HUES6 (cell line): ENCODE measurements at regions not wholly inside any gene's neighbourhood (a gene's known extent, or its start where the extent isn't known, plus 50 kb on each side); places are given as distances from the start of the nearest gene placed in this dataset.

Experiments
- H3K27ac ChIP-seq: 2 replicates; pipeline ENCODE4 v1.7.0; 2013; ENCODE audit warnings: low read depth, mild to moderate bottlenecking, low read length, inconsistent platforms
- H3K27me3 ChIP-seq: 2 replicates; pipeline ENCODE4 v1.6.1; 2013; ENCODE audit warnings: low read length; ENCODE audit not compliant: control insufficient read depth, insufficient read depth
- H3K36me3 ChIP-seq: 2 replicates; pipeline ENCODE4 v1.6.1; 2013; ENCODE audit warnings: low read length; ENCODE audit not compliant: control insufficient read depth, insufficient read depth
- H3K4me1 ChIP-seq: 2 replicates; pipeline ENCODE4 v1.6.1; 2013; ENCODE audit warnings: low read length; ENCODE audit not compliant: control insufficient read depth, insufficient read depth
- H3K4me3 ChIP-seq: 2 replicates; pipeline ENCODE4 v1.5.1; 2013; ENCODE audit warnings: low read depth, low read length
- H3K9ac ChIP-seq: one replicate; pipeline ENCODE4 v1.6.1; 2013; ENCODE audit warnings: mild to moderate bottlenecking, low read length
- H3K9me3 ChIP-seq: 2 replicates; pipeline ENCODE4 v1.6.1; 2013; ENCODE audit warnings: low read depth, low read length; ENCODE audit not compliant: control insufficient read depth, insufficient read depth

DNA sequence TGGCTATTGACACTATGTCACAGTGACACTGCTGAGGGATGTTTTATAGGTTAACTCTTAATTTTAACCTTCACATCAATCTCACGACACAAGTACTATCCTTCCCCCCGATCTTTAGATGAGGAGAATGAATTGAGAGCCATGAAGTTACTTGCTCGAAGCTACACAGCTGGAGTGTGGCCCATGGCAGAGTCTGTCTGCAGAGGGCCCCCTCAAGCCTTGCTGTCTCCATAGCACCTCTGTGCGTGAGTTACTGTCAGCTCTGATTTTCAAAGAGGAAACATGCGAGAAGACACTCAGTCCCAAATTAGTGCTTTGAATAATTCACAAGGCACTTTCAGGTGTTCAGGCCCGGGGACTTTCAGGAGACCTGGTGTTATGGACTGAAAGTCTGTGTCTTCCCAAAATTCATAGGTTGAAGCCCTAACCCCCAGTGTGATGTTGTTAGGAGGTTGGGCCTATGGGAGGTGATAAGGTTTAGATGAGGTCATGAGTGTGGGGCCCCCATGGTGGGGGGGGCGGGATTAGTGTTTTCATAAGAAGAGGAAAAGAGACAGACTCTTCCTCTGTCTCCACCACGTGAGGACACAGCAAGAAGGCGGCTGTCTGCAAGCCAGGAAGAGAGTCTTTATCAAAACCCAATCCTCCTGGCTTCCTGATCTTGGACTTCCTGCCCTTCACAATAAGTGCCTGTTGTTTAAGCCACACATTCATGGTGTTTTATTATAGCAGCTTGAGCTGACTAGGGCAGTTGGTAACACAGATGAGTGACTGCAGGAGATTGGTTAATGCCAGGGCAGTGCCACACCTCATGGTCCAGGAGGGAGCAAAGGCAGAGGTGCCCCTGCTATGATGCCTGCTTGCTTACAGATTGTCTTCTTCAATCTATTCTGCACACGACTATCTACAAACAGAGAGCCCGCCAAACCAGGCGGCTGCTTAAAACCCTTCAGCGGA, 281.8 kb downstream of the HAPSTR1 start:
- Histone ChIP-seq H3K27ac (no peak overlapping the region), H3K9ac (no peak overlapping the region), H3K36me3 (no peaks in the 10 kb centered on the region), H3K27me3 (no peaks in the 10 kb centered on the region), H3K4me3 (no peak overlapping the region), H3K4me1 (peaks cover 14% of the 10 kb centered on the region; the same call in 1 of the 2 replicates), H3K9me3 (no peaks in the 10 kb centered on the region)

DNA sequence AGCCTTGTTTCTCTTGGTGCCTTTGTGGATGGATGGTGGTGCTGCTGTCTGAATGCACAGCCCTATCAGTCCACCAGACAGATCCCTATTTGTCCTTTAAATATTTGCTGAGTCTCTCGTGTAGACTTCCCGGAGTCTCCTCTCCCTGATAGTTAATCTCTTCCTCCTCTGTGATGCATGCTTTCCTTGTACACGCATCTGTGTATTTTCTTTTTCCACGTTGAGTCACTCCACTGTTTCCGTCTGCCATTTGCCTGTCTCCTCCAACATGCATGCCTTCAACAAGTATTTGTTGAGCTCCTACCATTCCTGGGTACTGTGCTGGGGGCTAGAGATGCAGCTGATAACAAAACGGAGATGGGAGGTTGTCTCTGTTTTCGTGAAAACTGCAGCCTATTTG, 282.6 kb downstream of the HAPSTR1 start:
- H3K4me3 ChIP-seq, result no peak overlapping the region
- H3K27me3 ChIP-seq, result no peaks in the 10 kb centered on the region
- H3K27ac ChIP-seq, result no peak overlapping the region
- H3K9me3 ChIP-seq, result no peaks in the 10 kb centered on the region
- H3K36me3 ChIP-seq, result no peaks in the 10 kb centered on the region
- no peak overlapping the region for H3K9ac ChIP-seq
- peaks cover 14% of the 10 kb centered on the region; the same call in 1 of the 2 replicates for H3K4me1 ChIP-seq

DNA sequence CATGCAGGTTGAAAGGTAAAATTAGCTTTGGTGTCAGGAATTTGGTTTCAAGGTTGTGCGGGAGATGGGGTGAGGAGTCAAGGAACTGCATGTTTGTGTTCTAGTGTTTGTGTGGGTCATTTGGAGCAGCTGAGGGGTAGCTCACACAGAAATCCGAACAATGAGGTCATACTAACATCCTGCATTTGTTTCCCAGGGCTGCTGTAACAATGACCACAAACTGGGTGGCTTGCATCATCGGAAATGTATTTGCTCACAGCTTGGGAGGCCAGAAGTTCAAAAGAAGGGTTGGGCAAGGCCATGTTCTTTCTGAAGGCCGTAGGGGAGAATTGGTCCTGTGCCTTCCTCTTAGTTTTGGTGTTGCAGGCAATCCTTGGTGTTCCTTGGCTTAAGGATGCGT, 287.4 kb downstream of the HAPSTR1 start:
- no peak overlapping the region for H3K27ac ChIP-seq
- no peaks in the 10 kb centered on the region for H3K27me3 ChIP-seq
- no peaks in the 10 kb centered on the region for H3K36me3 ChIP-seq
- H3K9ac ChIP-seq, result no peak overlapping the region
- no peak overlapping the region for H3K4me3 ChIP-seq
- no peaks in the 10 kb centered on the region; the same call in 1 of the 2 replicates for H3K4me1 ChIP-seq
- no peaks in the 10 kb centered on the region for H3K9me3 ChIP-seq

DNA sequence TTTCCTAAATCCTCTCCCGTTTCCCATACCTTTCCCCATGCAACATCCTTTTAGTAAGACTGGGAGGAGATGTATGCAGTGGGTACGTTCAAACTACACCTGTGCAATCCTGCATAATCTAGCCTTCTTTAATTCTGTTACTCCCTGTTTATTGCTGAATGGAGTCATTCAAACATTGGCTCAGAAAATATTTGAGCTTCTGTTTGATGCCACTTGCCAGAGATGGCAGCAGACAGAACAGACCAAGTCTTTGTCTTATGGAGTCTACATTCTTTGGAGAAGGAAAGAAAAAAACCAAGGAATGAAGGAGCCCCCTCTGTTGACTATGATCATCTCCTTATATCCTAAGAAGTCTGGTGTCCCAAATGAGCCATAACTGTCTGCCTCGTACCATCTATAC, 288.8 kb downstream of the HAPSTR1 start:
- Histone ChIP-seq H3K4me1 (no peaks in the 10 kb centered on the region), H3K9me3 (no peaks in the 10 kb centered on the region), H3K4me3 (no peak overlapping the region), H3K27me3 (no peaks in the 10 kb centered on the region), H3K9ac (no peak overlapping the region), H3K27ac (no peak overlapping the region), H3K36me3 (no peaks in the 10 kb centered on the region)

DNA sequence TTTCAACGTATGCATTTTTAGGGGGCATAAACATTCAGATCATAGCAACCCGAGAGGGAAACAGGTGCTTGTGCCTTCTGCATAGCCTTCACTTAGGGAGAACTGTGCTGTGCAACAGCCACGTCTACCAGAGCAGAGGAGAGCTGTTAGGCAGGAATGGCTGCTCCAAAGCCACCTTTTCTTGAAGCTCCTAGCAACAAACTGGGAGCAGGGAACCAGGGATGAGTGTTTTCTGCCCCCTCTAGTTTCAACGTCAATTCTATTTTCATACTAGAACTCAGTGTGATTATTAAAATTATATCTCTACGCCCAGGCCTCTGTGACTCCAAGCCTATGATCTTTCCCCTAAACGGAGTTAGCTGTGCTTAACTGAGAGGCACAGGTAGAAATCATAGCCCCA, 290.0 kb downstream of the HAPSTR1 start:
- H3K4me1 ChIP-seq, result no peaks in the 10 kb centered on the region
- no peaks in the 10 kb centered on the region for H3K9me3 ChIP-seq
- no peaks in the 10 kb centered on the region for H3K27me3 ChIP-seq
- H3K36me3 ChIP-seq, result no peaks in the 10 kb centered on the region
- no peak overlapping the region for H3K9ac ChIP-seq
- no peak overlapping the region for H3K27ac ChIP-seq
- H3K4me3 ChIP-seq, result no peak overlapping the region

DNA sequence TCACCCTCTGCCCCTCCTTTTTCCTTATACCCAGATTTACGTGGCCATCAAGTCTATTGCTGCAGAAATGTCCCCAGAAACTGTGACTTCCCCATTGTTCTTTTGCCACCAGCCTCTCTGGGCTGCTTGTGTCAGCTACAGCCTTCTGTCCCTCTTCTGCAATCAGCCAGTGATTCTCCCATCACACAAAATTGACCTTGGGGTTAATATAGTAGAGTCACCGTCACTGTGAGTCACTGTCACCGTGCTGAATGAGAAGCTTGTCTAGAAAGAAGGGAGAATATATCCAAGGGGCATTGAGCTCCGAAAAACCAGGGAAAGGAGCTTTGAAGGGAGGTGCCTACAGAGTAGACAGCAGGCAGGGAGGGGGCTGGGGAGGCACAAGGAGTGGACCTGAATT, 290.5 kb downstream of the HAPSTR1 start:
- H3K27me3 ChIP-seq, result no peaks in the 10 kb centered on the region
- H3K4me3 ChIP-seq, result no peak overlapping the region
- no peaks in the 10 kb centered on the region for H3K36me3 ChIP-seq
- no peaks in the 10 kb centered on the region for H3K9me3 ChIP-seq
- no peaks in the 10 kb centered on the region for H3K4me1 ChIP-seq
- H3K27ac ChIP-seq, result no peak overlapping the region
- H3K9ac ChIP-seq, result no peak overlapping the region

DNA sequence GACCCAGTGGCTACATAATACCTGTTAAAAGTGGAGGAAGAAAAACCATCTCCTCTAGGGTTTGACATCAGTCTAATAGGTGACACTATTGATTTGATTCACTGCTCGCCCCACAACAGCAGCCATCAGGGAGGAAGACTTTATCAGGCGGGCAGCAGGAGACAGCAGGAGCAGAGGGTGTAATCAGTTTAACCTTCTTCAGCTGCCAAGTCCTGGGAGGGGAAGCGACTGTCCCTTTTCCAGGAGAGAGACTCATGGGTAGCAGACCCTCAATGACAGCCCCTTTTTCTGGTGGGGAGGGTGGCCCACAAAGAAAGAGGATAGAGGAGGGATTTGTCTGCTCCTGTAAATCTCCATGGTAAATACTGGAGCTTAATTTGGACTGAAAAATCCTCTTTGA, 291.8 kb downstream of the HAPSTR1 start:
- Histone ChIP-seq H3K4me3 (no peak overlapping the region), H3K27me3 (no peaks in the 10 kb centered on the region), H3K27ac (no peak overlapping the region), H3K9ac (no peak overlapping the region), H3K36me3 (no peaks in the 10 kb centered on the region), H3K4me1 (no peaks in the 10 kb centered on the region), H3K9me3 (peaks cover 9% of the 10 kb centered on the region; the same call in 1 of the 2 replicates)

DNA sequence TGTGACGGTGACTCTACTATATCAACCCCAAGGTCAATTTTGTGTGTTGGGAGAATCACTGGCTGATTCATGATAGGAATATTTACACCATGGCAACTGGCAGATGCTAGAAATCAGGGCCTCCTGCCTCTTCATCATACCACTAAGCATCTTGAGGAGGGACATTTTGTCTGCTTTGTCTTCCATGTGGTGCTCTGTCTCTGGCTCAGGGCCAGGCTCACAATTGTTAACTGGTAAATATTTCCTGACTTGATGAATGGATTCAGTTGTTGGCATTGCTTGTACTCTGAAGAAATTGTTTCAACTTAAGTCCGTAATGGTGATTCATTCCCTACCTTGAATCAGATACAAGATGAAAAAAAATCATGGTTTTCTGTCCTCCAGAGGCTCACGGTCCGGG, 292.7 kb downstream of the HAPSTR1 start:
- Histone ChIP-seq H3K9ac (no peak overlapping the region), H3K4me1 (no peaks in the 10 kb centered on the region), H3K36me3 (no peaks in the 10 kb centered on the region), H3K27me3 (no peaks in the 10 kb centered on the region), H3K9me3 (peaks cover 18% of the 10 kb centered on the region), H3K4me3 (no peak overlapping the region), H3K27ac (no peak overlapping the region)

DNA sequence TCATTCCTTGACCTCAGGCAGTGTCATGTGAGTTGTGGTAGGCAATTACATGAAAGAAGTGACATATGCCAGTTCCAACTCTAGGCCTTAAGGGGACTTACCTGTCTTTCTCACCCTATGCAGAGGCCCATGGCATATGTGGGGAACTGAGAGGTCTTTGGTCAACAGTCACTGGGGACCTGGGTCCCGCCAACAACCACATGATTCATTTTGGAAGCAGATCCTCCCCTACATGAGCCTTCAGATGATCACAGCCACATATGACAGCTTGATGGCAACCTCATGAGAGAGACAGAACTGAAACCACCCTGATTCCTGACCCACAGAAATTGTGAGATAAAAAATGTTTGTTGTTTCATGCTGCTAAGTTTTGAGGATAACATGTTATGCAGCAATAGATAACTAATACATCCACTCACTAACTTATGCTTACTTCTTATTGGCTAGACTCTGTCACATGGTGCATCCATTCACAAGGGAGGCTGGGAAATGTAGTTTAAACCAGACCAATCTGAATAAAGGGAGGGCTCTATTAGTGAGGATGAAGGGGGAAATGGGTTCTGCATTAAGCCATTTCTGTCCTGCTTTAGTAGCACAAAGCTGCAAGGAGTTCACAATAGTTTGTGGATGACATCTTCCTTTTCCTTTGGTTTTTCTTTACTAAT, 298.2 kb downstream of the HAPSTR1 start:
- Histone ChIP-seq H3K9me3 (peaks cover 28% of the 10 kb centered on the region), H3K27ac (no peak overlapping the region), H3K4me1 (no peaks in the 10 kb centered on the region), H3K27me3 (no peaks in the 10 kb centered on the region), H3K9ac (no peak overlapping the region), H3K36me3 (no peaks in the 10 kb centered on the region), H3K4me3 (no peak overlapping the region)

DNA sequence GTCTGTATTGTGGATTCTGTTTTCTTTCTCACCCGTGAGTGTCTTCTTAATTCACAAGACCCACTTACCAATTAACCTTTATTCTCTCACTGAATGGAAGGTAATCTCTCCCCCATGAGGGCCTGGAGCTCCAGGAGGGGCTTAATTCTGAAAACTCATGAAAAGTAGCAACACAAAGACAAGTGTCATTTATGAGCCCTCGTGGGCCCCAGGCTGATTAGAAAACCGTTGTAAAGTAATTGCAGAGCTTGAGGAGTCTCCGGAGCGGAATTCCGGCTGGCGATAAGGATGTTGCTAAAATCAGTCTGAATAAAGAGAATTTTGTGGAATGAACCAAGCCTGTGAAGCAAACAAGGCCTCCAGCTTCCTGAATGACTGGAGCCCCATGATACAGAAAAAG, 301.5 kb downstream of the HAPSTR1 start:
- no peaks in the 10 kb centered on the region for H3K4me1 ChIP-seq
- peaks cover 22% of the 10 kb centered on the region for H3K9me3 ChIP-seq
- no peak overlapping the region for H3K9ac ChIP-seq
- H3K27ac ChIP-seq, result no peak overlapping the region
- H3K4me3 ChIP-seq, result no peak overlapping the region
- no peaks in the 10 kb centered on the region for H3K36me3 ChIP-seq
- no peaks in the 10 kb centered on the region for H3K27me3 ChIP-seq

DNA sequence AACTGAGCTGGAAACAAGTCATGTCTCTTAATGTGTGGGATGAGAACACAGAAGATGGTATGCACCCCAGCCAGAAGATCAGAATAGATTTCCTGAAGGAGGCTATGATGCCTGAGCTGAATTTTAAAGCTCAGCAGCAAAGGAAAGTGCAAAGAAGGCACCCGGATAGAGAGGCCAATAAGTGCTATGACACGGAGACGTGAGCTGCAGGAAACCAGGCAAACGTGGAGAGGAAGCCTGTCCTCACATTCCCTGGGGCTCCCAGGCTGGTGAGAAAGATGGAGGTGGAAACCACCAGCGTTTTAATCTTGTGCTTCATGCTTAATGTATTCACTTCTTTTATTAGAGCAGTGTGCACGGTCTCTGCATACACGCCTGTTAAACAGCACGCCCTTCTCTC, 302.1 kb downstream of the HAPSTR1 start:
- Histone ChIP-seq H3K9me3 (peaks cover 20% of the 10 kb centered on the region), H3K4me1 (no peaks in the 10 kb centered on the region), H3K9ac (no peak overlapping the region), H3K36me3 (no peaks in the 10 kb centered on the region), H3K4me3 (no peak overlapping the region), H3K27ac (no peak overlapping the region), H3K27me3 (peaks cover 3% of the 10 kb centered on the region; the same call in 1 of the 2 replicates)
